ENCODE measurements at regions not wholly inside any gene's neighbourhood (a gene's known extent, or its start where the extent isn't known, plus 50 kb on each side); places are given as distances from the start of the nearest gene placed in this dataset.
A peak's percentile ranks its signal among the peaks of the same experiment; 100 is the strongest.

- no peak for DNase-seq (ENCODE audit: low spot score)
These were observed 78.8 kb upstream of the UBL3 start for GRCh38 chr13:29929062-29929847.

- no peak for DNase-seq (ENCODE audit: low spot score)
These were observed 75.7 kb upstream of the UBL3 start for GRCh38 chr13:29926098-29926476.

- peak; percentile 96 for DNase-seq (ENCODE audit: low spot score)
These were observed 75.2 kb upstream of the UBL3 start for GRCh38 chr13:29925457-29926097.

- DNase-seq (ENCODE audit: low spot score) = peak; percentile 69
These were observed 74.3 kb upstream of the UBL3 start for GRCh38 chr13:29924482-29925350.

GRCh38 chr13:29923554-29924481 is 73.4 kb upstream of the UBL3 start:
- peak; percentile 94 for DNase-seq (ENCODE audit: low spot score)

- no peak for DNase-seq (ENCODE audit: low spot score)
These were observed 72.5 kb upstream of the UBL3 start for GRCh38 chr13:29922896-29923295.

- peak; percentile 60 for DNase-seq (ENCODE audit: low spot score)
These were observed 71.9 kb upstream of the UBL3 start for GRCh38 chr13:29922281-29922821.

- DNase-seq (ENCODE audit: low spot score) = no peak
These were observed 71.1 kb upstream of the UBL3 start for GRCh38 chr13:29921542-29921941.

- no peak for DNase-seq (ENCODE audit: low spot score)
These were observed 69.7 kb upstream of the UBL3 start for GRCh38 chr13:29920025-29920643.

- no peak for DNase-seq (ENCODE audit: low spot score)
These were observed 68.4 kb upstream of the UBL3 start for GRCh38 chr13:29918845-29919244.

- DNase-seq (ENCODE audit: low spot score) = no peak
These were observed 67.2 kb upstream of the UBL3 start for GRCh38 chr13:29917650-29918049.

- no peak for DNase-seq (ENCODE audit: low spot score)
These were observed 64.2 kb upstream of the UBL3 start for GRCh38 chr13:29914581-29914980.

- no peak for DNase-seq (ENCODE audit: low spot score)
These were observed 61.5 kb upstream of the UBL3 start for GRCh38 chr13:29911781-29912418.

GRCh38 chr13:29909975-29910674 is 59.7 kb upstream of the UBL3 start:
- peak; percentile 45 for DNase-seq (ENCODE audit: low spot score)

- DNase-seq (ENCODE audit: low spot score) = no peak
These were observed 58.8 kb upstream of the UBL3 start for GRCh38 chr13:29909081-29909730.

- peak; percentile 59 for DNase-seq (ENCODE audit: low spot score)
These were observed 58.1 kb upstream of the UBL3 start for GRCh38 chr13:29908416-29909080.

GRCh38 chr13:29907670-29908069 is 57.3 kb upstream of the UBL3 start:
- no peak for DNase-seq (ENCODE audit: low spot score)

- no peak for DNase-seq (ENCODE audit: low spot score)
These were observed 56.1 kb upstream of the UBL3 start for GRCh38 chr13:29906432-29907011.
